ENCODE measurements at regions not wholly inside any gene's neighbourhood (a gene's known extent, or its start where the extent isn't known, plus 50 kb on each side); places are given as distances from the start of the nearest gene placed in this dataset.

GRCh38 chr14:71221119-71221518, 313.9 kb downstream of the PCNX1 start:
- Histone ChIP-seq H3K4me2 (ENCODE audit: insufficient read depth, low read length) (no peak overlapping the region), H3K9ac (ENCODE audit: low read depth, low read length) (no peak overlapping the region), H3K79me2 (ENCODE audit: insufficient read depth, low read length) (no peaks in the 10 kb centered on the region), H3K9me3 (ENCODE audit: insufficient read depth, low read length, severe bottlenecking) (peaks cover 7% of the 10 kb centered on the region), H3K36me3 (ENCODE audit: insufficient read depth, low read length) (no peaks in the 10 kb centered on the region), H3K27ac (ENCODE audit: low read length) (no peak overlapping the region), H3K4me1 (ENCODE audit: insufficient read depth, low read length) (peaks cover 3% of the 10 kb centered on the region; the same call in 1 of the 2 replicates), H4K20me1 (ENCODE audit: insufficient read depth, low read length) (no peaks in the 10 kb centered on the region), H2AFZ (ENCODE audit: low read depth, low read length) (no peak overlapping the region), H3K27me3 (ENCODE audit: insufficient read depth, low read length, poor library complexity) (no peaks in the 10 kb centered on the region), H3K4me3 (ENCODE audit: low read depth in 1 of 2, low read length in 2 of 2) (no peak overlapping the region)
- ATAC-seq (ENCODE audit: insufficient read depth, low read depth) (no peak), DNase-seq (no peak)
- TF ChIP-seq, protein P1, sequence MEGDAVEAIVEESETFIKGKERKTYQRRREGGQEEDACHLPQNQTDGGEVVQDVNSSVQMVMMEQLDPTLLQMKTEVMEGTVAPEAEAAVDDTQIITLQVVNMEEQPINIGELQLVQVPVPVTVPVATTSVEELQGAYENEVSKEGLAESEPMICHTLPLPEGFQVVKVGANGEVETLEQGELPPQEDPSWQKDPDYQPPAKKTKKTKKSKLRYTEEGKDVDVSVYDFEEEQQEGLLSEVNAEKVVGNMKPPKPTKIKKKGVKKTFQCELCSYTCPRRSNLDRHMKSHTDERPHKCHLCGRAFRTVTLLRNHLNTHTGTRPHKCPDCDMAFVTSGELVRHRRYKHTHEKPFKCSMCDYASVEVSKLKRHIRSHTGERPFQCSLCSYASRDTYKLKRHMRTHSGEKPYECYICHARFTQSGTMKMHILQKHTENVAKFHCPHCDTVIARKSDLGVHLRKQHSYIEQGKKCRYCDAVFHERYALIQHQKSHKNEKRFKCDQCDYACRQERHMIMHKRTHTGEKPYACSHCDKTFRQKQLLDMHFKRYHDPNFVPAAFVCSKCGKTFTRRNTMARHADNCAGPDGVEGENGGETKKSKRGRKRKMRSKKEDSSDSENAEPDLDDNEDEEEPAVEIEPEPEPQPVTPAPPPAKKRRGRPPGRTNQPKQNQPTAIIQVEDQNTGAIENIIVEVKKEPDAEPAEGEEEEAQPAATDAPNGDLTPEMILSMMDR (IDR thresholded peaks at IDR 0.05; ENCODE audit: borderline replicate concordance, extremely low read depth, low read length, poor library complexity, severe bottlenecking) = no peak
- TF ChIP-seq EZH2 (IDR thresholded peaks at IDR 0.05; ENCODE audit: borderline replicate concordance, low read depth, low read length, severe bottlenecking) = no peak

GRCh38 chr14:71225113-71225512, 317.9 kb downstream of the PCNX1 start:
- Histone ChIP-seq H3K36me3 (ENCODE audit: insufficient read depth, low read length) (no peaks in the 10 kb centered on the region), H3K27ac (ENCODE audit: low read length) (no peak overlapping the region), H3K4me1 (ENCODE audit: insufficient read depth, low read length) (0 out of 2 replicates have a peak, but pooled peaks cover 3% of the 10 kb centered on the region), H3K79me2 (ENCODE audit: insufficient read depth, low read length) (no peaks in the 10 kb centered on the region), H4K20me1 (ENCODE audit: insufficient read depth, low read length) (no peaks in the 10 kb centered on the region), H3K4me2 (ENCODE audit: insufficient read depth, low read length) (no peak overlapping the region), H3K27me3 (ENCODE audit: insufficient read depth, low read length, poor library complexity) (no peaks in the 10 kb centered on the region), H3K9ac (ENCODE audit: low read depth, low read length) (no peak overlapping the region), H2AFZ (ENCODE audit: low read depth, low read length) (no peak overlapping the region), H3K4me3 (ENCODE audit: low read depth in 1 of 2, low read length in 2 of 2) (no peak overlapping the region), H3K9me3 (ENCODE audit: insufficient read depth, low read length, severe bottlenecking) (no peaks in the 10 kb centered on the region)
- ATAC-seq (ENCODE audit: insufficient read depth, low read depth) = no peak
- TF ChIP-seq EZH2 (IDR thresholded peaks at IDR 0.05; ENCODE audit: borderline replicate concordance, low read depth, low read length, severe bottlenecking) = no peak
- TF ChIP-seq, protein P1 (IDR thresholded peaks at IDR 0.05; ENCODE audit: borderline replicate concordance, extremely low read depth, low read length, poor library complexity, severe bottlenecking) = no peak
- DNase-seq = no peak

- H3K4me1 ChIP-seq (ENCODE audit: insufficient read depth, low read length) = 0 out of 2 replicates have a peak, but pooled peaks cover 3% of the 10 kb centered on the region
- no peak overlapping the region for H3K4me2 ChIP-seq (ENCODE audit: insufficient read depth, low read length)
- H3K79me2 ChIP-seq (ENCODE audit: insufficient read depth, low read length) = no peaks in the 10 kb centered on the region
- H3K4me3 ChIP-seq (ENCODE audit: low read depth in 1 of 2, low read length in 2 of 2) = no peak overlapping the region
- no peaks in the 10 kb centered on the region for H4K20me1 ChIP-seq (ENCODE audit: insufficient read depth, low read length)
- TF ChIP-seq, protein P1 (IDR thresholded peaks at IDR 0.05; ENCODE audit: borderline replicate concordance, extremely low read depth, low read length, poor library complexity, severe bottlenecking) = no peak
- TF ChIP-seq EZH2 (IDR thresholded peaks at IDR 0.05; ENCODE audit: borderline replicate concordance, low read depth, low read length, severe bottlenecking) = no peak
- H2AFZ ChIP-seq (ENCODE audit: low read depth, low read length) = peak overlapping the region; percentile 41; the same call in 1 of the 2 replicates
- no peak for ATAC-seq (ENCODE audit: insufficient read depth, low read depth)
- H3K9ac ChIP-seq (ENCODE audit: low read depth, low read length) = no peak overlapping the region
- H3K27me3 ChIP-seq (ENCODE audit: insufficient read depth, low read length, poor library complexity) = no peaks in the 10 kb centered on the region
- H3K27ac ChIP-seq (ENCODE audit: low read length) = no peak overlapping the region
- no peaks in the 10 kb centered on the region for H3K9me3 ChIP-seq (ENCODE audit: insufficient read depth, low read length, severe bottlenecking)
- H3K36me3 ChIP-seq (ENCODE audit: insufficient read depth, low read length) = no peaks in the 10 kb centered on the region
- no peak for DNase-seq
These were observed 321.5 kb downstream of the PCNX1 start for GRCh38 chr14:71228711-71229110.

DNA sequence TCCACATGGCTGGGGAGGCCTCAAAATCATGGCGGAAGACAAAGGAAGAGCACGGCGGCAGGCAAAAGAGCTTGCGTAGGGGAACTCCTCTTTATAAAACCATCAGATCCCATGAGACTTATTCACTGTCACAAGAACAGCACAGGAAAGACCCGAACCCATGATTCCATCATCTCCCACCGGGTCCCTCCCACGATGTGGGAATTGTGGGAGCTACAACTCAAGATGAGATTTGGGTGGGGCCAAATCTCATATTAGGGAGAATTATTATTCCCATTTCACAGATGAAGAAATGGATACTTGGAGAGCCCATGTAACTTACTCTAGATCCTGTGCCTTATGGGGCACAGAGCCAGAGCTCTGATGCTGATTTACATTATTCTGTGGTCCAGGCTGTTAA, 322.6 kb downstream of the PCNX1 start:
- Histone ChIP-seq H2AFZ (ENCODE audit: low read depth, low read length) (no peak overlapping the region), H3K27me3 (ENCODE audit: insufficient read depth, low read length, poor library complexity) (no peaks in the 10 kb centered on the region), H3K27ac (ENCODE audit: low read length) (no peak overlapping the region), H3K4me3 (ENCODE audit: low read depth in 1 of 2, low read length in 2 of 2) (no peak overlapping the region), H3K4me2 (ENCODE audit: insufficient read depth, low read length) (no peak overlapping the region), H3K4me1 (ENCODE audit: insufficient read depth, low read length) (0 out of 2 replicates have a peak, but pooled peaks cover 3% of the 10 kb centered on the region), H4K20me1 (ENCODE audit: insufficient read depth, low read length) (no peaks in the 10 kb centered on the region), H3K79me2 (ENCODE audit: insufficient read depth, low read length) (no peaks in the 10 kb centered on the region), H3K36me3 (ENCODE audit: insufficient read depth, low read length) (no peaks in the 10 kb centered on the region), H3K9ac (ENCODE audit: low read depth, low read length) (no peak overlapping the region), H3K9me3 (ENCODE audit: insufficient read depth, low read length, severe bottlenecking) (no peaks in the 10 kb centered on the region)
- ATAC-seq (ENCODE audit: insufficient read depth, low read depth) (no peak), DNase-seq (no peak)
- TF ChIP-seq, protein P1 (IDR thresholded peaks at IDR 0.05; ENCODE audit: borderline replicate concordance, extremely low read depth, low read length, poor library complexity, severe bottlenecking) = no peak
- no peak for TF ChIP-seq EZH2 (IDR thresholded peaks at IDR 0.05; ENCODE audit: borderline replicate concordance, low read depth, low read length, severe bottlenecking)

All from DND-41 (cell line).